ENCODE measurements at regions not wholly inside any gene's neighbourhood (a gene's known extent, or its start where the extent isn't known, plus 50 kb on each side); places are given as distances from the start of the nearest gene placed in this dataset.

DNA sequence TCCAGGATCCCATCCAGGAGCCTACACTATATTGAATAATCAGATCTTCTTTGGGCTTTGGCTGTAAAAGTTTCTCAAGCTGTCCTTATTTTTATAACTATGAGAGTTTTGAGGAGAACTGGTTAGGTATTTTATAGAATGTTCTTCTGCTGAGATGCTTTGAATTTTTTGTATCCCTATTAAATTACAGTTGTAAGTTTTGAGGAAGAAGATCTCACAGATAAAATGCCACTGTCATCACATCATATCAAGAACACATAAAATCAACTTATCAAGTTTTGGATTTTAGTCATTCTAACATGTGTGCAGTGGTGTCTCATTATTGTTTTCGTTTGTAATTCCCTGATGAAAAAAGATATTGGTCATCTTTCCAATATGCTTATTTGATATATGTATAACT is 260.2 kb upstream of the COL3A1 start:
- ChIA-PET CTCF (no interaction called here), POLR2A (no interaction called here)
- WGBS (ENCODE audit: insufficient coverage): no CpG with 5 or more reads among the region's 1 CpG
- Histone ChIP-seq H3K4me1 (ENCODE audit: control extremely low read depth in 1 of 4, control insufficient read depth in 4 of 4, insufficient read depth in 4 of 4, low read length in 3 of 4) (no peaks in the 10 kb centered on the region), H3K9me3 (ENCODE audit: control extremely low read depth in 1 of 5, control insufficient read depth in 4 of 5, insufficient read depth in 2 of 5, low read depth in 1 of 5, low read length in 4 of 5) (peaks cover 0 to 5% (median 0%) of the 10 kb centered on the region in 5 experiments), H3K36me3 (ENCODE audit: control insufficient read depth in 4 of 4, insufficient read depth in 4 of 4, low read length in 3 of 4) (no peaks in the 10 kb centered on the region), H3K27ac (ENCODE audit: insufficient read depth in 1 of 2, low read depth in 1 of 2, low read length in 2 of 2, poor library complexity in 1 of 2, severe bottlenecking in 2 of 2) (no peak overlapping the region), H3K4me3 (ENCODE audit: control insufficient read depth in 1 of 7, extremely low read depth in 1 of 7, insufficient read depth in 4 of 7, low read depth in 2 of 7, low read length in 6 of 7) (no peak overlapping the region), H3K27me3 (replicated peaks in 2 of 5; ENCODE audit: control insufficient read depth in 4 of 5, insufficient read depth in 5 of 5, low read length in 4 of 5) (no peaks in the 10 kb centered on the region)
- DNase-seq: no peak

- Histone ChIP-seq H3K4me1 (ENCODE audit: control extremely low read depth in 1 of 4, control insufficient read depth in 4 of 4, insufficient read depth in 4 of 4, low read length in 3 of 4) (no peaks in the 10 kb centered on the region), H3K4me3 (ENCODE audit: control insufficient read depth in 1 of 7, extremely low read depth in 1 of 7, insufficient read depth in 4 of 7, low read depth in 2 of 7, low read length in 6 of 7) (no peak overlapping the region), H3K9me3 (ENCODE audit: control extremely low read depth in 1 of 5, control insufficient read depth in 4 of 5, insufficient read depth in 2 of 5, low read depth in 1 of 5, low read length in 4 of 5) (no peaks in the 10 kb centered on the region), H3K27ac (ENCODE audit: insufficient read depth in 1 of 2, low read depth in 1 of 2, low read length in 2 of 2, poor library complexity in 1 of 2, severe bottlenecking in 2 of 2) (no peak overlapping the region), H3K36me3 (ENCODE audit: control insufficient read depth in 4 of 4, insufficient read depth in 4 of 4, low read length in 3 of 4) (no peaks in the 10 kb centered on the region), H3K27me3 (replicated peaks in 2 of 5; ENCODE audit: control insufficient read depth in 4 of 5, insufficient read depth in 5 of 5, low read length in 4 of 5) (no peaks in the 10 kb centered on the region)
- DNase-seq: no peak
- CTCF ChIA-PET: no interaction called here
- POLR2A ChIA-PET: no interaction called here
- no CpG with 5 or more reads among the region's 2 CpGs for WGBS (ENCODE audit: insufficient coverage)
These were observed 253.2 kb upstream of the COL3A1 start for GRCh38 chr2:188720811-188721605.

DNA sequence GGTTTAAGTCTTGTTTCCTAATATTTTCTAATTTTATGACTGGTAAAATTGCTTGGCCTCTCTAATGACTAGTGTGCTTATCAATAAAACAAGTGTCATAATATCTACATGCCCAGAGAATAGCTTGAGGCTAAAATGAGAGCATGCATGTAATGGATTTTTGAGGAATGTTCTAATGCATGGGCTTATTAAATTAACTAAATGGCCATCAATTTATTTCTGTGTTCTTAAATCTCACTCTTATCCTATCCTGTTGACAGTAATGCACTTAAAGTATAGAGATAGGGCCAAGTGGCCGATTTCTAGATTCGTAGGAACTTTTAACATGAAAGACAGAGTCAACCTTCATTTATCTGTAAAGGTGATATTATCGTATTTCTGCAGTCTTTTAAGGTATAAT is 252.4 kb upstream of the COL3A1 start:
- ChIA-PET POLR2A (no interaction called here), CTCF (no interaction called here)

DNA sequence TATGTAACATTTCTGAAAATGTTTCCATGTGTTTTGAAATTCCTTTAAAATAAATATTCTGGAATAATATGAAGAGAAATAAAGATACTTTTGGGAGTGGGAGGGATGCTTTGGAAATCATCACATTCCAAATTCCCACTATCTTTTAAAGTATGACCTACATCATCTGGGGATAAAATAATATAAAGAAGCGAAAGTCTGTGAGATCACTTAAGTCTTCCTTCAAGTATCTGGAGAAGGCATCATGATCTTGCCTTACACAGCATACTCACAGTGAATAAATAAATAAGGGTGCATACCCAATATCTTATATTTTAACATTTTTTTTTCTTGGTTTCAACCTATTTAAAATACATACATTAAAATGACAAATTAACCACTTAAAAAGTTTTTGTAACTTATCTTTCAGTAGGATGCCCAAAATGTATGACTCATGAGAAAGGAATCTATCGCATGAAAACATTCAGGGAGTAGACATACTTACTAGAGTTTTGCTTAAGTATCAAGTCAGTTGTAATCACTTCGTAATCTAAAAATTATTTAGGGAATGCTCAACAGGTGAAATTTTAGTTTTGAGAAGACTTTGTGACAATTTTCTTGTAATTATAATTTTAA is 248.3 kb upstream of the COL3A1 start:
- CTCF ChIA-PET: no interaction called here

More for the DNA sequence above, 252.4 kb upstream of the COL3A1 start:
- H3K4me3 ChIP-seq (ENCODE audit: control insufficient read depth in 1 of 7, extremely low read depth in 1 of 7, insufficient read depth in 4 of 7, low read depth in 2 of 7, low read length in 6 of 7): no peak overlapping the region
- no peaks in the 10 kb centered on the region for H3K9me3 ChIP-seq (ENCODE audit: control extremely low read depth in 1 of 5, control insufficient read depth in 4 of 5, insufficient read depth in 2 of 5, low read depth in 1 of 5, low read length in 4 of 5)
- no peaks in the 10 kb centered on the region for H3K4me1 ChIP-seq (ENCODE audit: control extremely low read depth in 1 of 4, control insufficient read depth in 4 of 4, insufficient read depth in 4 of 4, low read length in 3 of 4)
- no peak for DNase-seq
- WGBS (ENCODE audit: insufficient coverage): no CpG with 5 or more reads among the region's 3 CpGs
- no peaks in the 10 kb centered on the region for H3K36me3 ChIP-seq (ENCODE audit: control insufficient read depth in 4 of 4, insufficient read depth in 4 of 4, low read length in 3 of 4)
- H3K27ac ChIP-seq (ENCODE audit: insufficient read depth in 1 of 2, low read depth in 1 of 2, low read length in 2 of 2, poor library complexity in 1 of 2, severe bottlenecking in 2 of 2): no peak overlapping the region
- no peaks in the 10 kb centered on the region for H3K27me3 ChIP-seq (replicated peaks in 2 of 5; ENCODE audit: control insufficient read depth in 4 of 5, insufficient read depth in 5 of 5, low read length in 4 of 5)

GRCh38 chr2:188726626-188727247 is 247.4 kb upstream of the COL3A1 start:
- WGBS (ENCODE audit: insufficient coverage): no CpG with 5 or more reads among the region's 3 CpGs
- Histone ChIP-seq H3K36me3 (ENCODE audit: control insufficient read depth in 4 of 4, insufficient read depth in 4 of 4, low read length in 3 of 4) (no peaks in the 10 kb centered on the region), H3K9me3 (ENCODE audit: control extremely low read depth in 1 of 5, control insufficient read depth in 4 of 5, insufficient read depth in 2 of 5, low read depth in 1 of 5, low read length in 4 of 5) (no peaks in the 10 kb centered on the region), H3K4me3 (ENCODE audit: control insufficient read depth in 1 of 7, extremely low read depth in 1 of 7, insufficient read depth in 4 of 7, low read depth in 2 of 7, low read length in 6 of 7) (no peak overlapping the region), H3K27ac (ENCODE audit: insufficient read depth in 1 of 2, low read depth in 1 of 2, low read length in 2 of 2, poor library complexity in 1 of 2, severe bottlenecking in 2 of 2) (no peak overlapping the region), H3K27me3 (replicated peaks in 2 of 5; ENCODE audit: control insufficient read depth in 4 of 5, insufficient read depth in 5 of 5, low read length in 4 of 5) (no peaks in the 10 kb centered on the region), H3K4me1 (ENCODE audit: control extremely low read depth in 1 of 4, control insufficient read depth in 4 of 4, insufficient read depth in 4 of 4, low read length in 3 of 4) (no peaks in the 10 kb centered on the region)
- DNase-seq: no peak
- CTCF ChIA-PET: no interaction called here
- POLR2A ChIA-PET: no interaction called here

More for the DNA sequence above, 248.3 kb upstream of the COL3A1 start:
- Histone ChIP-seq H3K4me3 (ENCODE audit: control insufficient read depth in 1 of 7, extremely low read depth in 1 of 7, insufficient read depth in 4 of 7, low read depth in 2 of 7, low read length in 6 of 7) (no peak overlapping the region), H3K27ac (ENCODE audit: insufficient read depth in 1 of 2, low read depth in 1 of 2, low read length in 2 of 2, poor library complexity in 1 of 2, severe bottlenecking in 2 of 2) (no peak overlapping the region), H3K27me3 (replicated peaks in 2 of 5; ENCODE audit: control insufficient read depth in 4 of 5, insufficient read depth in 5 of 5, low read length in 4 of 5) (no peaks in the 10 kb centered on the region), H3K9me3 (ENCODE audit: control extremely low read depth in 1 of 5, control insufficient read depth in 4 of 5, insufficient read depth in 2 of 5, low read depth in 1 of 5, low read length in 4 of 5) (no peaks in the 10 kb centered on the region), H3K36me3 (ENCODE audit: control insufficient read depth in 4 of 4, insufficient read depth in 4 of 4, low read length in 3 of 4) (no peaks in the 10 kb centered on the region), H3K4me1 (ENCODE audit: control extremely low read depth in 1 of 4, control insufficient read depth in 4 of 4, insufficient read depth in 4 of 4, low read length in 3 of 4) (no peaks in the 10 kb centered on the region)
- WGBS (ENCODE audit: insufficient coverage): no CpG with 5 or more reads among the region's 3 CpGs
- POLR2A ChIA-PET: no interaction called here
- no peak for DNase-seq

DNA sequence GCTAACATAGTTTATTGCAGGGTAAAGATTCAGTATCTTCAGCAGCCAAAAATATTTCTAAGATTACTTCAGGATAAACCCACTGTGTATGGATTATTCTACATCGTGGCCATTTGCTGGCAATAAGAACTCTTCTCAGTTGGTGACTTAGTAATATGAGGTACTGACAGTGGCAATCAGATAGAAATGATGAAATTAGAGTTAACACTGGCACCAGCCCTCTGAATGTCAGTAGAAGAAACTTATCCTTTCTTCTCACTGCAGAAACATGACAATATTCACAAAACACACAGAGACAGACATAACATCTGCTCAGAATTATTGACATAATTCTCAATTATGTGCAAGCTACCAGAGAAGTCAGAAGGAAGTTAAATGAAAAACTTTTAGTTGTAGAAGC is 246.3 kb upstream of the COL3A1 start:
- CTCF ChIA-PET: no interaction called here
- H3K9me3 ChIP-seq (ENCODE audit: control extremely low read depth in 1 of 5, control insufficient read depth in 4 of 5, insufficient read depth in 2 of 5, low read depth in 1 of 5, low read length in 4 of 5): no peaks in the 10 kb centered on the region
- no peak overlapping the region for H3K27ac ChIP-seq (ENCODE audit: insufficient read depth in 1 of 2, low read depth in 1 of 2, low read length in 2 of 2, poor library complexity in 1 of 2, severe bottlenecking in 2 of 2)
- POLR2A ChIA-PET: no interaction called here
- H3K36me3 ChIP-seq (ENCODE audit: control insufficient read depth in 4 of 4, insufficient read depth in 4 of 4, low read length in 3 of 4): no peaks in the 10 kb centered on the region
- no peak overlapping the region for H3K4me3 ChIP-seq (ENCODE audit: control insufficient read depth in 1 of 7, extremely low read depth in 1 of 7, insufficient read depth in 4 of 7, low read depth in 2 of 7, low read length in 6 of 7)
- no peak for DNase-seq
- no peaks in the 10 kb centered on the region for H3K4me1 ChIP-seq (ENCODE audit: control extremely low read depth in 1 of 4, control insufficient read depth in 4 of 4, insufficient read depth in 4 of 4, low read length in 3 of 4)
- 63% methylated on average over 1 of the region's 1 CpG for WGBS (ENCODE audit: insufficient coverage)
- no peaks in the 10 kb centered on the region for H3K27me3 ChIP-seq (replicated peaks in 2 of 5; ENCODE audit: control insufficient read depth in 4 of 5, insufficient read depth in 5 of 5, low read length in 4 of 5)

- H3K27ac ChIP-seq (ENCODE audit: insufficient read depth in 1 of 2, low read depth in 1 of 2, low read length in 2 of 2, poor library complexity in 1 of 2, severe bottlenecking in 2 of 2): no peak overlapping the region
- CTCF ChIA-PET: no interaction called here
- WGBS (ENCODE audit: insufficient coverage): 0% methylated on average over 1 of the region's 3 CpGs
- peak in 1 of 3 donors; percentile 6 for DNase-seq
- H3K4me3 ChIP-seq (ENCODE audit: control insufficient read depth in 1 of 7, extremely low read depth in 1 of 7, insufficient read depth in 4 of 7, low read depth in 2 of 7, low read length in 6 of 7): no peak overlapping the region
- no peaks in the 10 kb centered on the region for H3K27me3 ChIP-seq (replicated peaks in 2 of 5; ENCODE audit: control insufficient read depth in 4 of 5, insufficient read depth in 5 of 5, low read length in 4 of 5)
- peaks cover 0 to 3% (median 0%) of the 10 kb centered on the region in 5 experiments for H3K9me3 ChIP-seq (ENCODE audit: control extremely low read depth in 1 of 5, control insufficient read depth in 4 of 5, insufficient read depth in 2 of 5, low read depth in 1 of 5, low read length in 4 of 5)
- no peaks in the 10 kb centered on the region for H3K36me3 ChIP-seq (ENCODE audit: control insufficient read depth in 4 of 4, insufficient read depth in 4 of 4, low read length in 3 of 4)
- POLR2A ChIA-PET: no interaction called here
- H3K4me1 ChIP-seq (ENCODE audit: control extremely low read depth in 1 of 4, control insufficient read depth in 4 of 4, insufficient read depth in 4 of 4, low read length in 3 of 4): peaks cover 0 to 12% (median 4%) of the 10 kb centered on the region in 4 experiments
These were observed 239.5 kb upstream of the COL3A1 start for GRCh38 chr2:188734691-188735090.

All from common myeloid progenitor, CD34-positive (primary cell).